ENCODE measurements at regions not wholly inside any gene's neighbourhood (a gene's known extent, or its start where the extent isn't known, plus 50 kb on each side); places are given as distances from the start of the nearest gene placed in this dataset.

DNA sequence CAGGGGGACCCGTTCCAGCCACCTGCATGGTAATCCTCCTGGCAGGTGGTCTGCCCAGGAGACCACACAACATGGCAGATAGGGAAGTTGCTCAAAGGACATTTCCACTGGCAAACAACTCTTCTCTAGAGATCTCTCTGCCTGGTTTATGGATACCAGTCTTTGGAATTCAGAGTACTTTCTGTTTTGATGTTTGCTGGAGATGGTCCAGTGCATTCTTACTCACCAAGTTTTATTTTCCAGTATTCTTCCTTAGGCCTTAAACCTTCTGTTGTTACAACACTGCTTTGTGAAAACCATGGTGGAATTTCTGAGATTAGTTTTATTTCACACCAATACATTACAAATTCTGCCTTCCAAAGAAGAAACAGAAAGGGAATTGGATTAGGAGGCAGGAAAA is 428.3 kb downstream of the FUT8 start:
- TF ChIP-seq, protein P1, sequence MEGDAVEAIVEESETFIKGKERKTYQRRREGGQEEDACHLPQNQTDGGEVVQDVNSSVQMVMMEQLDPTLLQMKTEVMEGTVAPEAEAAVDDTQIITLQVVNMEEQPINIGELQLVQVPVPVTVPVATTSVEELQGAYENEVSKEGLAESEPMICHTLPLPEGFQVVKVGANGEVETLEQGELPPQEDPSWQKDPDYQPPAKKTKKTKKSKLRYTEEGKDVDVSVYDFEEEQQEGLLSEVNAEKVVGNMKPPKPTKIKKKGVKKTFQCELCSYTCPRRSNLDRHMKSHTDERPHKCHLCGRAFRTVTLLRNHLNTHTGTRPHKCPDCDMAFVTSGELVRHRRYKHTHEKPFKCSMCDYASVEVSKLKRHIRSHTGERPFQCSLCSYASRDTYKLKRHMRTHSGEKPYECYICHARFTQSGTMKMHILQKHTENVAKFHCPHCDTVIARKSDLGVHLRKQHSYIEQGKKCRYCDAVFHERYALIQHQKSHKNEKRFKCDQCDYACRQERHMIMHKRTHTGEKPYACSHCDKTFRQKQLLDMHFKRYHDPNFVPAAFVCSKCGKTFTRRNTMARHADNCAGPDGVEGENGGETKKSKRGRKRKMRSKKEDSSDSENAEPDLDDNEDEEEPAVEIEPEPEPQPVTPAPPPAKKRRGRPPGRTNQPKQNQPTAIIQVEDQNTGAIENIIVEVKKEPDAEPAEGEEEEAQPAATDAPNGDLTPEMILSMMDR (conservative IDR thresholded peaks at IDR 0.05; ENCODE audit: low read depth in 2 of 2) = no peak
- TF ChIP-seq POLR2AphosphoS5 (IDR thresholded peaks at IDR 0.05; ENCODE audit: low read depth) = no peak
- no peak for TF ChIP-seq ZNF331 (CRISPR knock-in tag; IDR thresholded peaks at IDR 0.05; ENCODE audit: low read depth)
- TF ChIP-seq, protein P2, sequence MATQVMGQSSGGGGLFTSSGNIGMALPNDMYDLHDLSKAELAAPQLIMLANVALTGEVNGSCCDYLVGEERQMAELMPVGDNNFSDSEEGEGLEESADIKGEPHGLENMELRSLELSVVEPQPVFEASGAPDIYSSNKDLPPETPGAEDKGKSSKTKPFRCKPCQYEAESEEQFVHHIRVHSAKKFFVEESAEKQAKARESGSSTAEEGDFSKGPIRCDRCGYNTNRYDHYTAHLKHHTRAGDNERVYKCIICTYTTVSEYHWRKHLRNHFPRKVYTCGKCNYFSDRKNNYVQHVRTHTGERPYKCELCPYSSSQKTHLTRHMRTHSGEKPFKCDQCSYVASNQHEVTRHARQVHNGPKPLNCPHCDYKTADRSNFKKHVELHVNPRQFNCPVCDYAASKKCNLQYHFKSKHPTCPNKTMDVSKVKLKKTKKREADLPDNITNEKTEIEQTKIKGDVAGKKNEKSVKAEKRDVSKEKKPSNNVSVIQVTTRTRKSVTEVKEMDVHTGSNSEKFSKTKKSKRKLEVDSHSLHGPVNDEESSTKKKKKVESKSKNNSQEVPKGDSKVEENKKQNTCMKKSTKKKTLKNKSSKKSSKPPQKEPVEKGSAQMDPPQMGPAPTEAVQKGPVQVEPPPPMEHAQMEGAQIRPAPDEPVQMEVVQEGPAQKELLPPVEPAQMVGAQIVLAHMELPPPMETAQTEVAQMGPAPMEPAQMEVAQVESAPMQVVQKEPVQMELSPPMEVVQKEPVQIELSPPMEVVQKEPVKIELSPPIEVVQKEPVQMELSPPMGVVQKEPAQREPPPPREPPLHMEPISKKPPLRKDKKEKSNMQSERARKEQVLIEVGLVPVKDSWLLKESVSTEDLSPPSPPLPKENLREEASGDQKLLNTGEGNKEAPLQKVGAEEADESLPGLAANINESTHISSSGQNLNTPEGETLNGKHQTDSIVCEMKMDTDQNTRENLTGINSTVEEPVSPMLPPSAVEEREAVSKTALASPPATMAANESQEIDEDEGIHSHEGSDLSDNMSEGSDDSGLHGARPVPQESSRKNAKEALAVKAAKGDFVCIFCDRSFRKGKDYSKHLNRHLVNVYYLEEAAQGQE (IDR thresholded peaks at IDR 0.05; ENCODE audit: unreplicated experiment) = no peak
- TF ChIP-seq EZH2 (IDR thresholded peaks at IDR 0.05; ENCODE audit: low read depth, unreplicated experiment) = no peak
- TF ChIP-seq EZH2phosphoT487 (IDR thresholded peaks at IDR 0.05; ENCODE audit: unreplicated experiment) = no peak
- TF ChIP-seq, protein P3, sequence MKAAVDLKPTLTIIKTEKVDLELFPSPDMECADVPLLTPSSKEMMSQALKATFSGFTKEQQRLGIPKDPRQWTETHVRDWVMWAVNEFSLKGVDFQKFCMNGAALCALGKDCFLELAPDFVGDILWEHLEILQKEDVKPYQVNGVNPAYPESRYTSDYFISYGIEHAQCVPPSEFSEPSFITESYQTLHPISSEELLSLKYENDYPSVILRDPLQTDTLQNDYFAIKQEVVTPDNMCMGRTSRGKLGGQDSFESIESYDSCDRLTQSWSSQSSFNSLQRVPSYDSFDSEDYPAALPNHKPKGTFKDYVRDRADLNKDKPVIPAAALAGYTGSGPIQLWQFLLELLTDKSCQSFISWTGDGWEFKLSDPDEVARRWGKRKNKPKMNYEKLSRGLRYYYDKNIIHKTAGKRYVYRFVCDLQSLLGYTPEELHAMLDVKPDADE (IDR thresholded peaks at IDR 0.05) = no peak
- TF ChIP-seq JUNB (IDR thresholded peaks at IDR 0.05; ENCODE audit: unreplicated experiment) = no peak
- TF ChIP-seq STAT1 (IDR thresholded peaks at IDR 0.05; ENCODE audit: unreplicated experiment) = no peak
- TF ChIP-seq ZNF114 (CRISPR knock-in tag; IDR thresholded peaks at IDR 0.05) = no peak
- TF ChIP-seq NANOG (IDR thresholded peaks at IDR 0.05; ENCODE audit: borderline replicate concordance) = no peak
